ENCODE measurements at regions not wholly inside any gene's neighbourhood (a gene's known extent, or its start where the extent isn't known, plus 50 kb on each side); places are given as distances from the start of the nearest gene placed in this dataset.
"Not testable (repeated sequence)": the region's sequence is repeated elsewhere in the genome, so short reads cannot be mapped to it uniquely, and the experiment has no call there.

- no peak for DNase-seq
Observed at GRCh38 chr2:146734042-146734820, 1110.6 kb upstream of the ACVR2A start.

GRCh38 chr2:146730882-146731281 is 1113.9 kb upstream of the ACVR2A start:
- no peak for DNase-seq

GRCh38 chr2:146721486-146721885 is 1123.3 kb upstream of the ACVR2A start:
- no peak for DNase-seq

- DNase-seq: no peak
Observed at GRCh38 chr2:146720170-146720569, 1124.7 kb upstream of the ACVR2A start.

GRCh38 chr2:146716591-146716990 is 1128.2 kb upstream of the ACVR2A start:
- DNase-seq: no peak

GRCh38 chr2:146709004-146709403 is 1135.8 kb upstream of the ACVR2A start:
- no peak for DNase-seq

GRCh38 chr2:146701183-146701582 is 1143.6 kb upstream of the ACVR2A start:
- no peak for DNase-seq

GRCh38 chr2:146697307-146697706 is 1147.5 kb upstream of the ACVR2A start:
- no peak for DNase-seq

GRCh38 chr2:146696787-146697186 is 1148.0 kb upstream of the ACVR2A start:
- not testable (repeated sequence) for DNase-seq

GRCh38 chr2:146681991-146682390 is 1162.8 kb upstream of the ACVR2A start:
- no peak for DNase-seq

GRCh38 chr2:146678516-146678915 is 1166.3 kb upstream of the ACVR2A start:
- no peak for DNase-seq

- DNase-seq: no peak
Observed at GRCh38 chr2:146677280-146677679, 1167.5 kb upstream of the ACVR2A start.

- DNase-seq: no peak
Observed at GRCh38 chr2:146669735-146670134, 1175.1 kb upstream of the ACVR2A start.

GRCh38 chr2:146666340-146666739 is 1178.5 kb upstream of the ACVR2A start:
- DNase-seq: no peak

GRCh38 chr2:146665800-146666199 is 1179.0 kb upstream of the ACVR2A start:
- DNase-seq: no peak

- no peak for DNase-seq
Observed at GRCh38 chr2:146661473-146662096, 1183.2 kb upstream of the ACVR2A start.

GRCh38 chr2:146659976-146660375 is 1184.9 kb upstream of the ACVR2A start:
- no peak for DNase-seq

GRCh38 chr2:146652311-146652710 is 1192.5 kb upstream of the ACVR2A start:
- DNase-seq: no peak

- no peak for DNase-seq
Observed at GRCh38 chr2:146651361-146651760, 1193.5 kb upstream of the ACVR2A start.

GRCh38 chr2:146642066-146642465 is 1202.8 kb upstream of the ACVR2A start:
- DNase-seq: no peak

- no peak for DNase-seq
Observed at GRCh38 chr2:146634230-146635097, 1210.4 kb upstream of the ACVR2A start.

- no peak for DNase-seq
Observed at GRCh38 chr2:146633159-146633558, 1211.7 kb upstream of the ACVR2A start.

- no peak for DNase-seq
Observed at GRCh38 chr2:146632707-146633106, 1212.1 kb upstream of the ACVR2A start.
